ENCODE measurements at regions not wholly inside any gene's neighbourhood (a gene's known extent, or its start where the extent isn't known, plus 50 kb on each side); places are given as distances from the start of the nearest gene placed in this dataset.

GRCh38 chrX:100120956-100121355 is 289.1 kb downstream of the PCDH19 start:
- Histone ChIP-seq H3K79me2 (ENCODE audit: insufficient read depth, low read length) (no peaks in the 10 kb centered on the region), H3K4me1 (ENCODE audit: insufficient read depth, low read length) (no peaks in the 10 kb centered on the region), H3K9me3 (ENCODE audit: insufficient read depth, low read length, severe bottlenecking) (no peaks in the 10 kb centered on the region), H4K20me1 (ENCODE audit: insufficient read depth, low read length) (no peaks in the 10 kb centered on the region), H3K27ac (ENCODE audit: low read length) (no peak overlapping the region), H3K36me3 (ENCODE audit: insufficient read depth, low read length) (no peaks in the 10 kb centered on the region), H2AFZ (ENCODE audit: low read depth, low read length) (no peak overlapping the region), H3K9ac (ENCODE audit: low read depth, low read length) (no peak overlapping the region), H3K27me3 (ENCODE audit: insufficient read depth, low read length, poor library complexity) (no peaks in the 10 kb centered on the region), H3K4me3 (ENCODE audit: low read depth in 1 of 2, low read length in 2 of 2) (no peak overlapping the region), H3K4me2 (ENCODE audit: insufficient read depth, low read length) (no peak overlapping the region)
- TF ChIP-seq EZH2 (IDR thresholded peaks at IDR 0.05; ENCODE audit: borderline replicate concordance, low read depth, low read length, severe bottlenecking) (no peak), CTCF (IDR thresholded peaks at IDR 0.05; ENCODE audit: borderline replicate concordance, extremely low read depth, low read length, poor library complexity, severe bottlenecking) (no peak)
- ATAC-seq (ENCODE audit: insufficient read depth, low read depth) (no peak), DNase-seq (no peak)

GRCh38 chrX:100098660-100099375 is 311.3 kb downstream of the PCDH19 start:
- Histone ChIP-seq H3K36me3 (ENCODE audit: insufficient read depth, low read length) (no peaks in the 10 kb centered on the region), H2AFZ (ENCODE audit: low read depth, low read length) (no peak overlapping the region), H3K27ac (ENCODE audit: low read length) (no peak overlapping the region), H3K4me1 (ENCODE audit: insufficient read depth, low read length) (no peaks in the 10 kb centered on the region), H3K79me2 (ENCODE audit: insufficient read depth, low read length) (no peaks in the 10 kb centered on the region), H3K27me3 (ENCODE audit: insufficient read depth, low read length, poor library complexity) (no peaks in the 10 kb centered on the region), H4K20me1 (ENCODE audit: insufficient read depth, low read length) (no peaks in the 10 kb centered on the region), H3K9me3 (ENCODE audit: insufficient read depth, low read length, severe bottlenecking) (no peaks in the 10 kb centered on the region), H3K4me2 (ENCODE audit: insufficient read depth, low read length) (no peak overlapping the region), H3K9ac (ENCODE audit: low read depth, low read length) (no peak overlapping the region), H3K4me3 (ENCODE audit: low read depth in 1 of 2, low read length in 2 of 2) (no peak overlapping the region)
- ATAC-seq (ENCODE audit: insufficient read depth, low read depth) (no peak), DNase-seq (no peak)
- no peak for TF ChIP-seq EZH2 (IDR thresholded peaks at IDR 0.05; ENCODE audit: borderline replicate concordance, low read depth, low read length, severe bottlenecking)
- no peak for TF ChIP-seq CTCF (IDR thresholded peaks at IDR 0.05; ENCODE audit: borderline replicate concordance, extremely low read depth, low read length, poor library complexity, severe bottlenecking)

- Histone ChIP-seq H3K4me3 (ENCODE audit: low read depth in 1 of 2, low read length in 2 of 2) (no peak overlapping the region), H3K9ac (ENCODE audit: low read depth, low read length) (no peak overlapping the region), H3K9me3 (ENCODE audit: insufficient read depth, low read length, severe bottlenecking) (no peaks in the 10 kb centered on the region), H4K20me1 (ENCODE audit: insufficient read depth, low read length) (no peaks in the 10 kb centered on the region), H3K36me3 (ENCODE audit: insufficient read depth, low read length) (no peaks in the 10 kb centered on the region), H3K27me3 (ENCODE audit: insufficient read depth, low read length, poor library complexity) (no peaks in the 10 kb centered on the region), H2AFZ (ENCODE audit: low read depth, low read length) (no peak overlapping the region), H3K27ac (ENCODE audit: low read length) (no peak overlapping the region), H3K4me1 (ENCODE audit: insufficient read depth, low read length) (no peaks in the 10 kb centered on the region), H3K4me2 (ENCODE audit: insufficient read depth, low read length) (no peak overlapping the region), H3K79me2 (ENCODE audit: insufficient read depth, low read length) (no peaks in the 10 kb centered on the region)
- DNase-seq (no peak), ATAC-seq (ENCODE audit: insufficient read depth, low read depth) (no peak)
- TF ChIP-seq EZH2 (IDR thresholded peaks at IDR 0.05; ENCODE audit: borderline replicate concordance, low read depth, low read length, severe bottlenecking) (no peak), CTCF (IDR thresholded peaks at IDR 0.05; ENCODE audit: borderline replicate concordance, extremely low read depth, low read length, poor library complexity, severe bottlenecking) (no peak)
Measured at GRCh38 chrX:100090931-100091330, 319.1 kb downstream of the PCDH19 start.
